Stomach (tissue), 4 donors: ENCODE measurements at regions not wholly inside any gene's neighbourhood (a gene's known extent, or its start where the extent isn't known, plus 50 kb on each side); places are given as distances from the start of the nearest gene placed in this dataset.

Source experiments
- CTCF ChIP-seq, 7 experiments: fragments of 450-650 bp in 4 of 7; fragments of 200-600 bp in 3 of 7; sonication (generic) in 3 of 7; IDR thresholded peaks; one replicate each; pipeline ENCODE4 v1.5.1; 2016 to 2019; ENCODE audit warnings: antibody characterized with exemption in 7 of 7, control low read depth in 2 of 7, mild to moderate bottlenecking in 1 of 7
- EP300 ChIP-seq: sonication (generic); formaldehyde crosslinking; IDR thresholded peaks from one replicate; pipeline ENCODE4 v1.6.1; 2017; ENCODE audit warnings: antibody characterized with exemption
- POLR2A ChIP-seq, 4 donors: fragments of 450-650 bp; IDR thresholded peaks; one replicate each; pipeline ENCODE4 v1.6.1; 2016; ENCODE audit warnings: antibody characterized with exemption in 4 of 4, control low read depth in 2 of 4, mild to moderate bottlenecking in 1 of 4, moderate library complexity in 1 of 4

- TF ChIP-seq CTCF (IDR thresholded peaks at IDR 0.05) (no peak), POLR2A (IDR thresholded peaks at IDR 0.05) (no peak), EP300 (no peak)
Measured at GRCh38 chr18:33914399-33914798, 310.3 kb downstream of the NOL4 start.
